Endometrium (tissue), 2 donors: ENCODE measurements at regions not wholly inside any gene's neighbourhood (a gene's known extent, or its start where the extent isn't known, plus 50 kb on each side); places are given as distances from the start of the nearest gene placed in this dataset.

ENCODE experiments used
- FAIRE-seq: peaks from 2 replicates; lab custom pipeline; 2012; peaks lifted over from hg19 to GRCh38; lab: Jason Lieb, UNC
- donor health status: control.
- donor health status: control.

DNA sequence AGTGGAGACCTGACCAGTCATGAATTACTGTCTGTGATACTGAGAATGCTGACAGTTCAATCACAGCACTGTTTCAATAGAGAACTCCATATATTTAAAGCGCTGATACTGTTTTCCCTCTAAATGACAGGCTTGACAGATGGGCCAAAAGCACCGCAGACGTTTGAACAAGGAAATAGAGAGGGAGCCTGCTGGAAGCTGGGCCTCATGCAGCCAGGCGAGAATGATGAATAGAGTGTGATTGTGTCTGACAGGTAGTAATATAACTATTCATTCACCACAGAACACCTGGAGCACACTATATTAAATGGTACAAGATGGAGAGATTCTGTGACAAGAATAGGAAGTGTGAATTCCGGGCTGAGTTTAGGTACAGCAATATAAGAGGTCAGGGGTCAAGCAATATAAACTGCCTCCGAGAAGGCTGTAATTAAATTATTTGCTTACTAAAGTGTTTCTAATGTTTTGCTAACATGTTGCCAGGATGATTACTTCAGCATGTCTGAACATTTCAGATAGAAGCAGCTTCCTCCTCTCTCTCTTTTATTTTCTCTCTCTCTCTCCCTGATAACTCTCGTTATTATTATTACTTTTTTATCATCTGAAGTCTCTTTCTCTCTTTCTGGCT lies 297.7 kb downstream of the CSNK1G3 start:
- no peak for FAIRE-seq

DNA sequence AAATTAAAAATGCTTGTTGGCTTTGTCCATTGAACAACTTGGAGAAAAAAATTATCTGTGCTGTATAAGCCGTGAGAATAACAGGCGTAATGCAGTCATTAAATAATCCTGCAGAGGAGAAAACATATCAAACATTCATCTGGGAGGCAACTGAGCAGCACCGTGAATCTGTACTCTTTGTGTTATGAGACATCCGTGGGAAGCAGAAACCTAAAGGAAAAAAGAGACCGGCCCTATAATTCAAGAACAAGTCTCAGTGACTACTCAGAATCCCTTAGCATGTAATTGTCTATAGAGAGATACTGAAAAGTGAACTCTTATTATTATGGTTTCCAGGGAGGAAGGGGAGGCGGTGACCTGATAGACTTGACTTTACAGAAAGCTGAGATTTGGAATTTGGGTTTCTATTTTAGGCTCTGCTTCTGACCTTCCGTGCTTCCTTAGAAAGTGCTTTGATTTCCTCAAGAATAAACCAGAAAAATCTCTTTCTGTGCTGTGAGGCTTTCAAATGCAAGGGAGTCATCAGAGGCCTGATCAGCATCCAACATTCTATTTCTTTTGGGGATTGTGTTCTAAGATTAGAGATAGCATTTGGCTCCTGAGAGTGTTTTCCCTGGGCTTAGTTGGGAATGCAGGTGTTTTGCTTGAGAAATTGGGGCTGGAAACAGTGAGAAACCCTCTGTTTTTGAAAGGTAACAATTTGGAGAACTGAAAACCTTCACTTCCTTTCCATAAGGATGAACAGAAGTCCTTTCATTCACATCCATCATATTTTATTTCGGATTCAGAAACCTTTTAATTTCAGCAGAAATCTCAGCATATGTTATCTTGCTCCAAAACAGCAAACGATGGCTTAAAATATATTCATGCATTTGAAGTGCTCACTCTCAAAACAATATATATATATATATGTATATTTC lies 296.7 kb downstream of the CSNK1G3 start:
- no peak for FAIRE-seq

DNA sequence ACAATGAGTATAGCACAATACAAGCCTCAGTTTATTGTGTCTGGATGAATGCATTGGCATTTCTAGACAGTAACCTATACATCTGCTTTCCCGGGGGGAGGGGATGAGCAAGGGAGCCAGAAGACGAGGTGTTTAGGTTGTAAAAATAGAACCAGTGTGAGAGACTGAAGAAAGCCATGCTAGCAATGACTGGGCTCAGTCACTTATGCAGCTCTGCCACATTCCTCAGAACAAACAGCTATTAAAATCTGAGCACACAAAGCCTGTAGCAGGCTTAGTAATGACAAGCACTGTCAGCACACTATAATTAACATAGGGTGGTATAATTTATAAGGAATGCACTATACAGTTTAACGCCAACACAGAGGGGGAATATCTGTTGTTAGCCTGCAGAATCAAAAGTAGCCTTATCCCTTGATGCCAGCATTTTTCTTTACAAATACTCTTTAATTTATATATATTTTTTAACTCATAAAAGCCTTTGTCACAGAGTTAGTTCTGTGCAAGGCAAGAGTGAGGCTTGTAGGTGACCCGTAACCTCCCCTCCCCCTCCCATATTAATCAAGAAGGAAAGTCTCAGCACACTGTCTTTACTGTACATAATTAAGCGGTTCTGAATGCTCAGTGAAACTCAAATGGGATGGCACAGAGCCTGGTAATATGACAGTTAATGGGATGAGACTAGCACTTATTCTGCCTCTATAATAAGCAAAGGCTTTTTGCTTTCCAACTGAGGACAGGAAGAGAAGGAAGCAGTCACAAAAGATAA lies 295.4 kb downstream of the CSNK1G3 start:
- no peak for FAIRE-seq

DNA sequence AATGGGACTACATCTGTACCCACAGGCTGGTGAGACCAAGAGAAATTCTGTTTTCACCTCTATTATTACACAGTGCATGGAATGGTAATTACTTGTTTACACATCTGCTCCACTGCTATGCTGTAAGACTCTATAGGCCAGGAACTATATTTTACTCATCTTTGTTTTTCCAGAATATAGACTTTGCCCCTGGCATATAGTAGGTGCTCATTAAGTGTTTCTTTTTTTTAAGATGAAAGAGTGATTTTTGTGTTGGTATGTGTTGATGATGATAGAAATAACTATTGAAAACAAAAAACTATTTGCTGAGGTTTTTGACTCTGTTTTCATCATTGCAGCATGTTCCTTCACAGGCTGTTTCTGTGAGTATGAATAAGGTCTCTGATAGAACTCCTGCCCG lies 294.7 kb downstream of the CSNK1G3 start:
- FAIRE-seq: no peak

DNA sequence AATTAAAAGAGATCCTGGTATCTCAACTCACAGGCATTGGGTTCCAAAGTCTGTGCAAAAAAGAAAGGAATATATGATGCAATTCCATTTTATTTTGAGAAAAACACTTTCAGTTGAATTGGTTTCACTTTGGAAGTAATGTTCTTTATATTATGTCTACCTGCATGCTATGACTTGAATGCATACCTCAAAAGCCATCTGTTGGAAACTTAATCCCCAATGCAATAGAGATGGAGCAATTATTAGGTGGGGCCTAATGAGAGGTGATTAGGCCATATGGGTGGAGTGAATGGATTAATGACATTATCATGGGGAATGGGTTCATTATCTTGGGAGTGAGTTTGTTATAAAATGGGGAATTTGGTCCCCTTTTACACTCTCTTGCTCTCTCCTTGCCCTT lies 293.3 kb downstream of the CSNK1G3 start:
- FAIRE-seq: no peak

DNA sequence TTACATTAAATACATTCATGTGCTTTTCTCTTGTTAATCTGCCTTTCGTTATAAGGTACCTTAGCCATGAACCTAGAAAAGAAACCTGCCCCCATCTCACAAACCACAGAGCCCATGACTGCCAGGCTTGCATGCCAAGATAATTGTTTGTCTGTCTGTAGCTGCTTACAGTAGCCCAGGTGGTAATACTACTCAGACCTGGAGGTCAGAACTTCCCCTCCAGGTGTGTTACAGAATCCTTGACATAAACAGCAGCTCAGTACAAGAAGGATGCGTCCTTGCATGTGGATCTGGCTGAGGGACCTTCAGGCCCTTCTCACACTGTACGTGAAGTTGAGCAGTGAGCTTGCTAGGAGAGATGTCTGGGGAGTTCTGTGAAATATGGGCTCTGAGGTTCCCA lies 291.4 kb downstream of the CSNK1G3 start:
- no peak for FAIRE-seq

DNA sequence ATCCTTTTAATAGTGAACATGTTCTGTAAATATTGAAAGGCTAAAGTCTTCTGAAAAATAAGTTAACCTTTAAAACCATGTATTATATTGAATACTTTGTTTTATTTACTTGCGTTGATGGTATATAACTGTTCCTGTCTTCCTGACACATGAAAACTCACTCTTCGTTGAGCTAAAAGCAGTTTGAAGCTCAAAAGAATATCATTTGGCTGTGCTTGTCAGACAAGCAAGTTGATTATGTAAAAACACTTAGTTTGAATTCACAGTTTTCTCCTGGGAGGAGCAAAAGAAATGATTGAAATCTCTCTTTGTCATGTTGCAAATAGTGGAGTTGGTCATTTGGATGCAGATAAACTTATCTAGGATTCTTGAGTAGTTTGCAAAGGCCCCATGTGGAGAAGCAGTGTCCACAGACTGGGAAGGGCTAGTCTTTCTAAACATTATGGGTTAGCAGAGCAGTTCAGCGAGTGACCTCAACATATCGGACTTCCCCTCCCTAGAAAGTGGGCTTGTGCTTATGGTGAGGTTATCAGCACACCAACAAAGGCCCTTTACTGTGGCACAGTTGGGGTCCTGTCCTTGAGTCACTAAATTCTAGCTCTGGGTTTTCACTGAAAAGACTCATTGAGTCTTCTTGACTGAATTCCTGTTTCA lies 290.4 kb downstream of the CSNK1G3 start:
- no peak for FAIRE-seq

DNA sequence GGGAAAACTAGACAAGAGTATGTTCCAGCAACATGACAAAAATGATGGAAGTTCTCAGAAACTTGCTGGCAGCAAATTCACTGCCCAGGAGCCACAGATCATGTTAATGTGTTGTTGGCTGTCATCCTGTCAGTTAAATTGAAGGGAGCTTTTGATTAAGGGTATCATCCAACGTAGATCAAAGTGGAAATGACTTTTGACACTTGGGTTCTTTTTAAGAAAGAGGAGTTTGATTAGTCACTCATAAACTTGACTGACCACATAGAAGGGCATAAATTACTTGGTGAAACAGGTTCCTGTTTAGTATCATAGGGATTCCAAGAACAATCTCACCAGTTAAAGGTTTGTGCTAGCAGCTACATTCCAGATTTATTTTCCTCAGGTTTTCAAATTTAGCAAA lies 288.7 kb downstream of the CSNK1G3 start:
- no peak for FAIRE-seq

DNA sequence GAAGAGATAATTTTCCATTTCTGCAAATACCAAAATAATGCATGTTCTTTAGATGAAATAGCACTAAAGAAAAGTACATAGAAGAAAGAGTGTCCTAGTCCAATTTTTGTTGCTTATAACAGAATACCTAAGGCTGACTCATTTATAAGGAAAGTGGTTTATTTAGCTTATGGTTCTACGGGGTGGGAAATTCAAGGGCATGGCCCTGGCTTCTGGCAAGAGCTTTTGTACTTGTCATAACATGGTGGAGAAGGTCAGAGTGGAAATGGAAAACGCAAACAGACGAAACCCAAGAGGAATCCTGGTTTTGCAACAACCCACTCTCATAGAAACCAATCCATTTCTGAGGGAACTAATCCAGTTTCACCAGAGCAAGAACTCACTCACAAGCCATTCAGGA lies 283.7 kb downstream of the CSNK1G3 start:
- no peak for FAIRE-seq

DNA sequence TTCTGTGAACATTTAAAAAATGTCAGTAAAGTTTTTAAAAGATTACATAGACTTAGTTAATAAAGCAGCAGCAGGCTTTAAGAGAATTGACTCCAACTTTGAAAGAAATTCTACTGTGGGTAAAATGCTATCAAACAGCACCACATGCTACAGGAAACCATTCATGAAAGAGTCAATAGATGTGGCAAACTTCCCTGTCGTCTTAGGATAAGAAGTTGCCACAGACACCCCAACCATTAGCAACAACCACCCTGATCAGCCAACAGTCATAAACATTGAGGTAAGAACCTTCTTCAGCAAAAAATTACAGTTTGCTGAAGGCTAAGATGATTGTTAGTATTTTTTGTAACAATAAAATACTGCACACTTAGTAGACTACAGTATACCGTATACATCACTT lies 278.2 kb downstream of the CSNK1G3 start:
- FAIRE-seq: no peak

DNA sequence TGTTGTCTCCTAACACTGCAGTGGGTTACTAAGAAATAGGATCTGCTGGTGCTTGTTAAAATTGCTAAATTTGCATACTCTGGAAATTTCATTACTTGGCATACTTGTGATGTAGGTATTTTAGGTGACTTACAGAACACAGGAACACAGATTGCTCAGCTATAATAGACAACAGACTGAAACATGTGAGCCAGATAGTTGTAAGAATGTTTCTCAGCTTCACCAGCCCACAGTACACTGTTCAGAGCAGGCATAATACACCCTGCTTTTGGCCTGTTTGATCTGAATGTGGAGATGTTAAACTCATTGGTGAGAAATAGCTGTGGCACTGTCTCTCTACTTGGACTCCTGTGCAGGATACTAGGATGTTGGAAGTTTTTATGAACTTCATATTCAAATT lies 275.7 kb downstream of the CSNK1G3 start:
- FAIRE-seq: no peak

DNA sequence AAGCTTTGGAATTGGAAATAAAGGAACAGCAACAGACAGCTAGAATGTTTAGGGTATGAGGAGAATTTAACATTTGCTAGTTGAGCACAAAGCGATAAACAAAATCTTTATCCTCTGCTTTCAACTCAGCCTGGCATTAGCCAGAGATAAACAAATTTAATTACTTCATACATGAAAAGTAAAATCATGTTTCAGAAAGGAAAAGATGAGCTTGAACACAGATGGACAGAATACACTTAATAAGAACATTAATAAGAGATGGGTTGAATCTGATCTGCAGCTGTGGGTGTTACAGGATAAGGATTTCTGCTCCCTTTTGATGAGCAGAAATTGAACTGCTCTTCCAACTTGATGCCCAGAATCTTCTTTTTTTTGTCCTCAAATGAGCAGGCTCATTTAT lies 275.2 kb downstream of the CSNK1G3 start:
- FAIRE-seq: no peak

DNA sequence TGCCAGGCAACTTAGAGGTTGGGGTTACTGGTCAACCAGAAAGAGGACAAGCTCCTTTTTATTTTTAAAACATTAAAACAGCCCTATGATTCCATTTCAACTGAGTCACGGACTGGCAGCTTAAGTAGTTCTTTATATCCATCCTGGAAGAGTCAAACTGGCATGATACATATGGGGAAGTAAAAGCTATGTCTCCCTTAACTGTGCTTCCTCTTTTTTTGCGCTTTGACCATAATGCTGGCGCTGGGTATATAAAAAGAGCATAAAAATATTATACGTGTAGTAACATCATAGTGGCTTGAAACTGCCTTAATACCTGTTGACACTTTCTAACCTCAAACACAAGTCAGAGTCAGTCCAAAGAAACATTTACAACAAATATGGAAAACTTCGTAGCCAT lies 274.4 kb downstream of the CSNK1G3 start:
- no peak for FAIRE-seq

DNA sequence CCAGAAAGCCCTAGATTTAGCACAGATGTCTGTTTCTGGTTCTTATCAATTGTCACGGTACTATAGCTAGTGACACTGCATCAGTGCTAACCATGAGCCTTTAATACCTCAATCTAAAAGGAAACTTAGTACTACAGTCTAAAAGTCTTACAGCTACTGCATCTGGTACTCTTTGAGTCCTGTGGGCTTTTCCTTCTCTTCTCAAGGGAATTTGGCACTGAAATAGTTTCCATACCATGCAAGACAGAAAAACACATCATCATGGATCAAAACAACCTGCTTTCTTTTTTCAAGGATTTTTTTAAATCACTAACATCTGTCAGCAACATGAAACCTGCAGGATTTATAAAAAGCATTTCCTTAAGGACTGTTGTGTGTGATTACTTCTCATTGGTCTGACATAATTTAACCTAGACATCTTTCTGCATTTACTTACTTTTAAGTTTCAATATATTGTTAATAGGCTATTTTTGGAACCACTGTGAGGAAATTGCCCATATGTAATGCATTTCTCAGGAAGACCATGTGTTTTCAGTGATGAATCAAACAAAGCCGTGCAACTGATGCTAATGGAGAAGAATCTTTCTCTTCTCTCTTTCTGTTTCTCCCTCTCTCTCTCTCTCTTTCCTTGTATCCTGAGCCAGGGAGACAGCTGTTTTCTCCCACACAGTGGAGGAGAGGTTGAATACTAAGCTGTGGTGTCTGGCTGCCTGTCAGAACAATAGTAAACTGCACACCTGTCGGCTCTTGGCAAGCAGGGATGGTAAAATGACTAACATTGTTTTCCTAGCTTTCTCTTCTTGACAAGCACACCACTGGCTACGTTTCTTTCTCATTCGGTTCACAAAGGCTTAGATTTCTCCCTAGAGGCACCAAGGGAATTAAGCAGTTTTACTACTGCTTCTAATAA lies 273.4 kb downstream of the CSNK1G3 start:
- no peak for FAIRE-seq

DNA sequence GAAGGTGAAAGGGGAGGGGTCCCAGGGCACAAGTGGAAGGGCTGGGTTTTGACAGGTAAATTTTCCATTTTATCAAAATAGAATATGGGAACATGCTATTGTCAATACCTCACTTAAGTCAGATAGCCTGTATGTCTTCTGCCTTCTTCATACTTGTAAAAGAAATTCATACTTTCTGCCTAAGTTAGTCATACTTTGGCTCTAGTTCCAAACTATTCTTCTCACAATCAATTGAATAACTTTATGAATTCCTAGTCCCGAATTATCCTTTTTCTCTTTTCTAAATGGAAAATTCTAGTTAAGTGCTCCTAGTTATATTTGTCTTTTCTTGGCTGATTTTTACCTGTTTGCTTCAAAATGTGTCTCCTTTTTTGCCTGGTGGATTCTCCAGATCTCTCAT lies 271.4 kb downstream of the CSNK1G3 start:
- no peak for FAIRE-seq

DNA sequence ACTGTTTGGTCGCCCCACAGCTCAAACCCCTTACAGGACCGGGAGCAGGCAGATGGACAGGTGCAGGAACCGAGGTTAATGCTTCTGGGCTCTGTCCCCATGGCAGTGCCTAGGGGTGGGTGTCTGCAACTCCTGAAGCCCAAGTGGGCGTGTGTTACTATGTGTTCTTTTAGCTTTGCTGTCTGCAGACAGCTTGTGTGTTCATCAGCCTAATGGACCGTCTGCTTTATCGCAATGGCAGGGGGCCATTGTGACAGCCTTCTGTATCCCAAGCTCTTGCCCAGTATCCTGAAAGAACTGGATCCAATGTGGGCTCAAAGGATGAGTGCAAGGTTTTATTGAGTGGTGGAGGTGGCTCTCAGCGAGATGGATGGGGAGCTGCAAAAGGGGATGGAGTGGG lies 266.7 kb downstream of the CSNK1G3 start:
- FAIRE-seq: no peak

DNA sequence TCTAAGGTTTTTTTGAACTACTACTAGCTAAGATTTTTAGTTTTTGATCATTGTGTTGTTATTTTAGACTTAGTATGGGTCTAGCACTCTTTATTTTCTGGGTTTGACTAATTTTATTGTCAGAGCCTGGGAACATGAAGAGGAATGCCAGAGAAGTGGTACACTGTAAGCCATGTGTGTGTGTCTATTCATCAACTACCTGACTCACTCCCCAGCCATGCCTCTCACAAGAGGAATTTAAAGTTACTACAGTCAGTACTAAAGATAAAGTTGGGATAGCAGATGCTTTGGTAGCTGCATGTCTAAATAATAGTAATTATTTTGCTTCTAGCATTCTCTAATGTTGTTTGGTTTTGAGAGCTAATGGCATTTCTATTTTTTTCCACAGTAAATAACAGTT lies 264.8 kb downstream of the CSNK1G3 start:
- no peak for FAIRE-seq

DNA sequence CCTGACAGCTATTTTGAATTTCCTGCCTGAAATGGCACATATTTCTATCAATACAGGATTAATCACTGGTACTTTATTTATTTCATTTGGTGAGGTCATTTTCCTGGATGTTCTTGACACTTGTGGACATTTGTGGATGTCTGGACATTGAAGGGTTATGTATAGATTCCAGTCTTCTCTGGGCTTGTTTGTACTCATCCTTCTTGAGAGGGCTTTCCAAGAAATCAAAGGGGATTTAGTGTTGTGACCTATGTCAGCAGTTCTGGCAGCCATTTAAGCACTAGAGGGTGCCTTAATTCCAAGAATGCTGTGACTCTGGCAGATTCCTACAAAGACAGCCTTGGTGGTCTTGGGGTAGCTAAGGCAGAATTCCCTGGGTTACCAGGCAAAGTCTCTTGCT lies 259.7 kb downstream of the CSNK1G3 start:
- no peak for FAIRE-seq

DNA sequence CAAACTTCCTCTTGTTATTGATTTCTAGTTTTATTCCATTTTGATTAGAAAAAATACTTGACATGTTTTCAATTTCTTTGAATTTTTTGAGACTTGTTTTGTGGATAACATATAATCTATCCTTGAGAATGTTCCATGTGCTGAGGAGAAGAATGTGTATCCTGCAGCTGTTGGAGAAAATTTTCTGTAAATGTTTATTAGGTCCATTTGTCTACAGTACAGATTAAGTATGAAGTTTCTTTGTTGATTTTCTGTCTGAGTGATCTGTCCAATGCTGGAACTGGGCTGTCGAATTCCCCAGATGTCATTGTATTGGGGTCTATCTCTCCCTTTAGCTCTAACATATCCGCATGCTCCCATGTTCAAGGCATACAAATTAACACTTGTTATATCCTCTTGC lies 251.2 kb downstream of the CSNK1G3 start:
- no peak for FAIRE-seq

DNA sequence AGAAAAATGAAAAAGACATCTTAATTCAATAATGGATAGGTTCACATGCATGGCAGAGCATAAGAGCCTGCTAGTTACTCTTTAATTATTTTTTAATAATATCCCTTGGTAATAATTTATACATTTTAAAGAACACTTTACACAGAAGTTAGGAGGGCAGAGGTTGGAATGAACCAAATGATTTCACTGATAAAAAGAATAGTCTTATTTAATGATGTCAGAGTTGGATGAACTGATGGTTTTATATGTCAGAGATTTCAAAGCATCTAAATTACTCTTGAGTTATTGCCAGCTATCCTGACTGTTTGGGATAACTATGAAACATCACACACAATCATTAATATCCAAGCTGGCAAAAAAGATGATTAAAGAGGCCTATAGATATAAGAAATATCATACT lies 244.8 kb downstream of the CSNK1G3 start:
- no peak for FAIRE-seq

DNA sequence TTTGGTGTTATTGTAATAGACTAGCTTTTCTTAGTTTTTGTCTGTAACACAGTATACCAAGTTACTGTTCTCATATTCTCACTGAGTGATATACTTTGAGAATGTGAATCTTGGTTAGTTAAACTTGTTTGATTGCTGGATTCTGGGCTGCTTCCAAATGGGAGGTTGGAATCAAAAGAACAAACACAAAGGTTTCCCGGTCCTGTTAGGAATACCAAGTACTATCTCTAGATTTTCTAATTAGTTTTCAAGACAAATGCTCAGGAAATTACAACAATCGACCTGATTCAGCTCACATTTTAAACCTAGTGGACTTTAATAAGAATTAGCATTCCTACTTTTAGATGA lies 244.3 kb downstream of the CSNK1G3 start:
- no peak for FAIRE-seq
